ENCODE measurements at regions not wholly inside any gene's neighbourhood (a gene's known extent, or its start where the extent isn't known, plus 50 kb on each side); places are given as distances from the start of the nearest gene placed in this dataset.

GRCh38 chr2:126748188-126748760 lies 92.3 kb downstream of the GYPC start:
- H3K4me3 ChIP-seq (ENCODE audit: low read depth, low read length) = no peak overlapping the region
- DNase-seq (ENCODE audit: low read depth) = no peak
- TF ChIP-seq MYC (IDR thresholded peaks at IDR 0.05; ENCODE audit: low read depth, low read length) = no peak
- TF ChIP-seq MAX (IDR thresholded peaks at IDR 0.05; ENCODE audit: low read depth, low read length) = no peak
- no peak for TF ChIP-seq CTCF (IDR thresholded peaks at IDR 0.05; ENCODE audit: low read depth, low read length)
- TF ChIP-seq POLR2A (IDR thresholded peaks at IDR 0.05; ENCODE audit: extremely low read depth, insufficient read length) = no peak

- no peak overlapping the region for H3K4me3 ChIP-seq (ENCODE audit: low read depth, low read length)
- TF ChIP-seq POLR2A (IDR thresholded peaks at IDR 0.05; ENCODE audit: extremely low read depth, insufficient read length) = no peak
- no peak for TF ChIP-seq CTCF (IDR thresholded peaks at IDR 0.05; ENCODE audit: low read depth, low read length)
- TF ChIP-seq MYC (IDR thresholded peaks at IDR 0.05; ENCODE audit: low read depth, low read length) = no peak
- no peak for DNase-seq (ENCODE audit: low read depth)
Observed at GRCh38 chr2:126748929-126749518, 93.1 kb downstream of the GYPC start.

- DNase-seq (ENCODE audit: low read depth) = peak; percentile 46
- TF ChIP-seq CTCF (IDR thresholded peaks at IDR 0.05; ENCODE audit: low read depth, low read length) (peak; percentile 46), MYC (IDR thresholded peaks at IDR 0.05; ENCODE audit: low read depth, low read length) (no peak)
- no peak overlapping the region for H3K4me3 ChIP-seq (ENCODE audit: low read depth, low read length)
Observed at GRCh38 chr2:126749537-126749936, 93.6 kb downstream of the GYPC start.

GRCh38 chr2:126750506-126750905 lies 94.5 kb downstream of the GYPC start:
- TF ChIP-seq POLR2A (IDR thresholded peaks at IDR 0.05; ENCODE audit: extremely low read depth, insufficient read length) (no peak), CTCF (IDR thresholded peaks at IDR 0.05; ENCODE audit: low read depth, low read length) (no peak), MAX (IDR thresholded peaks at IDR 0.05; ENCODE audit: low read depth, low read length) (no peak), MYC (IDR thresholded peaks at IDR 0.05; ENCODE audit: low read depth, low read length) (no peak)
- H3K4me3 ChIP-seq (ENCODE audit: low read depth, low read length) = no peak overlapping the region
- DNase-seq (ENCODE audit: low read depth) = no peak

GRCh38 chr2:126751477-126751876 lies 95.5 kb downstream of the GYPC start:
- H3K4me3 ChIP-seq (ENCODE audit: low read depth, low read length) = no peak overlapping the region
- DNase-seq (ENCODE audit: low read depth) = no peak
- TF ChIP-seq CTCF (IDR thresholded peaks at IDR 0.05; ENCODE audit: low read depth, low read length) (no peak), MYC (IDR thresholded peaks at IDR 0.05; ENCODE audit: low read depth, low read length) (no peak), POLR2A (IDR thresholded peaks at IDR 0.05; ENCODE audit: extremely low read depth, insufficient read length) (no peak), MAX (IDR thresholded peaks at IDR 0.05; ENCODE audit: low read depth, low read length) (no peak)

- no peak overlapping the region for H3K4me3 ChIP-seq (ENCODE audit: low read depth, low read length)
- DNase-seq (ENCODE audit: low read depth) = no peak
- TF ChIP-seq CTCF (IDR thresholded peaks at IDR 0.05; ENCODE audit: low read depth, low read length) = no peak
- no peak for TF ChIP-seq MAX (IDR thresholded peaks at IDR 0.05; ENCODE audit: low read depth, low read length)
- no peak for TF ChIP-seq POLR2A (IDR thresholded peaks at IDR 0.05; ENCODE audit: extremely low read depth, insufficient read length)
- no peak for TF ChIP-seq MYC (IDR thresholded peaks at IDR 0.05; ENCODE audit: low read depth, low read length)
Observed at GRCh38 chr2:126752876-126753275, 96.9 kb downstream of the GYPC start.
